ENCODE measurements at regions not wholly inside any gene's neighbourhood (a gene's known extent, or its start where the extent isn't known, plus 50 kb on each side); places are given as distances from the start of the nearest gene placed in this dataset.

GRCh38 chr20:19074828-19075516 lies 137.5 kb upstream of the SLC24A3 start:
- no peak for TF ChIP-seq CTCF (optimal IDR thresholded peaks at IDR 0.05 in 1 of 3, IDR thresholded peaks at IDR 0.05 in 1 of 3, conservative IDR thresholded peaks at IDR 0.05 in 1 of 3; ENCODE audit: extremely low read depth in 1 of 3, insufficient read depth in 2 of 3, low read length in 3 of 3)
- no peak for TF ChIP-seq EZH2 (IDR thresholded peaks at IDR 0.05; ENCODE audit: low read length)
